H9 (cell line): ENCODE measurements at regions not wholly inside any gene's neighbourhood (a gene's known extent, or its start where the extent isn't known, plus 50 kb on each side); places are given as distances from the start of the nearest gene placed in this dataset.
A peak's percentile ranks its signal among the peaks of the same experiment; 100 is the strongest.

Source experiments
- DNase-seq: peaks from one replicate; pipeline ENCODE4 v3.0.0-alpha.2; 2017
- H2AFZ ChIP-seq: one replicate; pipeline ENCODE4 v1.6.1; 2013; ENCODE audit warnings: mild to moderate bottlenecking, low read length, control low read depth, moderate library complexity
- H2AK5ac ChIP-seq: 2 replicates; pipeline ENCODE4 v1.6.1; 2013; ENCODE audit warnings: low read length, control low read depth, mixed read lengths; ENCODE audit not compliant: insufficient read length
- H2BK120ac ChIP-seq: one replicate; pipeline ENCODE4 v1.6.1; 2013; ENCODE audit warnings: low read depth, mild to moderate bottlenecking, low read length, control low read depth, inconsistent platforms; ENCODE audit not compliant: poor library complexity, severe bottlenecking
- H2BK12ac ChIP-seq: 2 replicates; pipeline ENCODE4 v1.6.1; 2013; ENCODE audit warnings: low read length, control low read depth, mixed read lengths, low read depth; ENCODE audit not compliant: insufficient read length
- H2BK15ac ChIP-seq: 2 replicates; pipeline ENCODE4 v1.6.1; 2013; ENCODE audit warnings: low read depth, low read length, control low read depth
- H2BK20ac ChIP-seq: one replicate; pipeline ENCODE4 v1.6.1; 2013; ENCODE audit warnings: low read depth, mild to moderate bottlenecking, low read length, control low read depth, inconsistent platforms; ENCODE audit not compliant: poor library complexity, severe bottlenecking
- H2BK5ac ChIP-seq: 2 replicates; pipeline ENCODE4 v1.6.1; 2013; ENCODE audit warnings: low read length, control low read depth, mixed read lengths; ENCODE audit not compliant: insufficient read length
- H3K14ac ChIP-seq: 2 replicates; pipeline ENCODE4 v1.6.1; 2013; ENCODE audit warnings: low read length, control low read depth; ENCODE audit not compliant: insufficient read depth
- H3K18ac ChIP-seq: 2 replicates; pipeline ENCODE4 v1.6.1; 2013; ENCODE audit warnings: low read depth, mild to moderate bottlenecking, mixed read lengths, low read length, control low read depth; ENCODE audit not compliant: insufficient read length
- H3K23ac ChIP-seq: 2 replicates; pipeline ENCODE4 v1.6.1; 2013; ENCODE audit warnings: low read length, control low read depth, mixed read lengths, low read depth; ENCODE audit not compliant: insufficient read length
- H3K23me2 ChIP-seq: 2 replicates; pipeline ENCODE4 v1.6.1; 2013; ENCODE audit warnings: low read depth, mild to moderate bottlenecking, mixed read lengths, low read length, control low read depth; ENCODE audit not compliant: insufficient read length, poor library complexity, severe bottlenecking
- H3K27ac ChIP-seq: 2 replicates; pipeline ENCODE4 v1.5.1; 2013; ENCODE audit warnings: low read length, control low read depth, mixed read lengths, low read depth; ENCODE audit not compliant: insufficient read length
- H3K27me3 ChIP-seq: 2 replicates; pipeline ENCODE4 v1.6.1; 2013; ENCODE audit warnings: low read length, control low read depth, inconsistent platforms; ENCODE audit not compliant: insufficient read depth
- H3K4ac ChIP-seq: 2 replicates; pipeline ENCODE4 v1.6.1; 2013; ENCODE audit warnings: low read depth, mild to moderate bottlenecking, control low read depth, inconsistent platforms, low read length, moderate library complexity
- H3K4me1 ChIP-seq: 2 replicates; pipeline ENCODE4 v1.6.1; 2013; ENCODE audit warnings: low read length, control low read depth, inconsistent platforms; ENCODE audit not compliant: insufficient read depth
- H3K4me2 ChIP-seq: 2 replicates; pipeline ENCODE4 v1.6.1; 2013; ENCODE audit warnings: low read length, control low read depth, mixed read lengths; ENCODE audit not compliant: insufficient read length, insufficient read depth
- H3K56ac ChIP-seq: 2 replicates; pipeline ENCODE4 v1.6.1; 2013; ENCODE audit warnings: low read depth, mild to moderate bottlenecking, mixed read lengths, low read length, control low read depth; ENCODE audit not compliant: insufficient read length
- H3K79me1 ChIP-seq: 2 replicates; pipeline ENCODE4 v1.6.1; 2013; ENCODE audit warnings: low read depth, mild to moderate bottlenecking, moderate library complexity, low read length, control low read depth, inconsistent platforms; ENCODE audit not compliant: insufficient read depth, poor library complexity, severe bottlenecking
- H3K79me2 ChIP-seq: 2 replicates; pipeline ENCODE4 v1.6.1; 2013; ENCODE audit warnings: low read length, control low read depth, inconsistent platforms; ENCODE audit not compliant: insufficient read depth
- H3K9ac ChIP-seq: 2 replicates; pipeline ENCODE4 v1.6.1; 2013; ENCODE audit warnings: low read length, control low read depth, mixed read lengths; ENCODE audit not compliant: insufficient read length; ENCODE audit errors: extremely low read depth
- H3K9me3 ChIP-seq: one replicate; pipeline ENCODE4 v1.6.1; 2013; ENCODE audit warnings: low read depth, low read length, inconsistent platforms; ENCODE audit not compliant: control insufficient read depth
- H3T11ph ChIP-seq: one replicate; pipeline ENCODE4 v1.6.1; 2013; ENCODE audit warnings: mild to moderate bottlenecking, low read length, control low read depth, inconsistent platforms
- H4K20me1 ChIP-seq: one replicate; pipeline ENCODE4 v1.6.1; 2013; ENCODE audit not compliant: control insufficient read depth, insufficient read length, insufficient read depth
- H4K5ac ChIP-seq: 2 replicates; pipeline ENCODE4 v1.6.1; 2013; ENCODE audit warnings: low read depth, mild to moderate bottlenecking, mixed read lengths, low read length, control low read depth; ENCODE audit not compliant: insufficient read length
- H4K8ac ChIP-seq: replicated peaks from 2 replicates; pipeline ENCODE4 v1.6.1; 2013; ENCODE audit warnings: low read length, control low read depth, mixed read lengths, low read depth; ENCODE audit not compliant: insufficient read length
- H4K91ac ChIP-seq: 2 replicates; pipeline ENCODE4 v1.6.1; 2013; ENCODE audit warnings: low read depth, mild to moderate bottlenecking, moderate library complexity, mixed read lengths, low read length, control low read depth; ENCODE audit not compliant: insufficient read length
- H3K27ac Mint-ChIP-seq, 3 experiments: 2 replicates in 2 of 3; 3 replicates in 1 of 3; pipeline ENCODE4 v1.8.0; 2020 to 2021; ENCODE audit warnings: mixed read lengths in 3 of 3, mild to moderate bottlenecking in 1 of 3, moderate library complexity in 1 of 3
- H3K27me3 Mint-ChIP-seq: 2 replicates; pipeline ENCODE4 v1.8.0; 2021; ENCODE audit warnings: low read depth, mild to moderate bottlenecking, moderate library complexity, mixed read lengths
- H3K36me3 Mint-ChIP-seq, 3 experiments: 2 replicates in 2 of 3; 3 replicates in 1 of 3; pipeline ENCODE4 v1.8.0; 2020 to 2021; ENCODE audit warnings: low read depth in 3 of 3, mixed read lengths in 3 of 3; ENCODE audit not compliant: insufficient read depth in 1 of 3
- H3K4me1 Mint-ChIP-seq, 2 experiments: 2 replicates each; pipeline ENCODE4 v1.8.0; 2020; ENCODE audit warnings: mixed read lengths in 2 of 2
- H3K4me3 Mint-ChIP-seq, 2 experiments: 2 replicates in 1 of 2; 3 replicates in 1 of 2; pipeline ENCODE4 v1.8.0; 2020 to 2021; ENCODE audit warnings: mild to moderate bottlenecking in 2 of 2, mixed read lengths in 2 of 2, moderate library complexity in 1 of 2
- H3K9me3 Mint-ChIP-seq, 2 experiments: 2 replicates in 1 of 2; 3 replicates in 1 of 2; pipeline ENCODE4 v1.8.0; 2020; ENCODE audit warnings: mild to moderate bottlenecking in 2 of 2, mixed read lengths in 2 of 2, moderate library complexity in 1 of 2
- WGBS: extraction: QIAGEN DNeasy Blood & Tissue Kit; methylation state at CpG from one replicate; pipeline ENCODE4 v1.1.7; 2013; ENCODE audit warnings: missing lambda C conversion rate, low lambda C conversion rate, mixed read lengths; ENCODE audit not compliant: insufficient read length; ENCODE audit errors: extremely low coverage; 5-methylcytosine and 5-hydroxymethylcytosine counted together
- TF ChIP-seq, protein P1 (sequence below): fragments of 200-600 bp; sonication (generic); conservative IDR thresholded peaks from 3 replicates; pipeline ENCODE4 v1.8.0; 2021; ENCODE audit warnings: antibody characterized with exemption, mild to moderate bottlenecking

DNA sequence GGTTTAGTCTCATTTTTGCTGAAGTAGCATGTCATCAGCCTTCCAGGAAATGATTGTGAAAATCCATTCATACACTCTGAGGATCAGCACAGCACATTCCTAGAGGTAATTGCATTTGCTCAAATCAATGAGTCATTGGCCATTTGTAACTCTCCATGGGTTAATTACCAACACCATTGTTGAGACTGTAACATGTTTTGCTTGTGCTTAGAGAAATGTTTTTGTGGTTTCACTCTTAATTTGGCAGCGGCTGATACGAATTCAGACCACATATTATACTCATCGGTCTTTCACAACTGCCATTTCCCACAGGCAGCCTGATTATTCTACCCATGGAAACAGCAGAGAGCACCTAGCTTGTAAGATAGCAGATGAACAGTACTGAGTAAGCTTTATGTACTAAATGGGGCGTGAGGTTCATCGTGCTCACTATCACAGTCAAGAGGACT is 110.3 kb downstream of the NHLRC3 start:
- H3K27ac ChIP-seq: no peak overlapping the region
- DNase-seq: no peak
- no peaks in the 10 kb centered on the region for H4K20me1 ChIP-seq
- no peak overlapping the region for H3K4me2 ChIP-seq
- H3K4ac ChIP-seq: no peak overlapping the region
- H2BK15ac ChIP-seq: no peak overlapping the region
- no CpG with 5 or more reads among the region's 5 CpGs for WGBS
- H3K79me2 ChIP-seq: no peaks in the 10 kb centered on the region
- no peak overlapping the region for H3K23ac ChIP-seq
- no peak overlapping the region for H3T11ph ChIP-seq
- H3K9ac ChIP-seq: no peak overlapping the region
- H3K27me3 ChIP-seq: no peaks in the 10 kb centered on the region
- H3K4me1 ChIP-seq: no peaks in the 10 kb centered on the region
- Mint-ChIP-seq H3K9me3 (peaks cover 0 to 4% of the 10 kb centered on the region in 2 experiments; a peak in 1 of 5 replicates), H3K27ac (no peak overlapping the region), H3K4me3 (no peak overlapping the region), H3K36me3 (peaks cover 0 to 5% (median 0%) of the 10 kb centered on the region in 3 experiments; a peak in 1 of 7 replicates), H3K27me3 (peaks cover 23% of the 10 kb centered on the region), H3K4me1 (peaks cover 2 to 4% of the 10 kb centered on the region in 2 experiments)
- no peak overlapping the region for H4K8ac ChIP-seq
- H2BK12ac ChIP-seq: no peak overlapping the region
- no peak overlapping the region for H2AK5ac ChIP-seq
- no peak overlapping the region for H3K18ac ChIP-seq
- no peak overlapping the region for H2BK120ac ChIP-seq
- no peaks in the 10 kb centered on the region for H3K23me2 ChIP-seq
- H3K14ac ChIP-seq: no peak overlapping the region
- no peaks in the 10 kb centered on the region for H3K79me1 ChIP-seq
- TF ChIP-seq, protein P1, sequence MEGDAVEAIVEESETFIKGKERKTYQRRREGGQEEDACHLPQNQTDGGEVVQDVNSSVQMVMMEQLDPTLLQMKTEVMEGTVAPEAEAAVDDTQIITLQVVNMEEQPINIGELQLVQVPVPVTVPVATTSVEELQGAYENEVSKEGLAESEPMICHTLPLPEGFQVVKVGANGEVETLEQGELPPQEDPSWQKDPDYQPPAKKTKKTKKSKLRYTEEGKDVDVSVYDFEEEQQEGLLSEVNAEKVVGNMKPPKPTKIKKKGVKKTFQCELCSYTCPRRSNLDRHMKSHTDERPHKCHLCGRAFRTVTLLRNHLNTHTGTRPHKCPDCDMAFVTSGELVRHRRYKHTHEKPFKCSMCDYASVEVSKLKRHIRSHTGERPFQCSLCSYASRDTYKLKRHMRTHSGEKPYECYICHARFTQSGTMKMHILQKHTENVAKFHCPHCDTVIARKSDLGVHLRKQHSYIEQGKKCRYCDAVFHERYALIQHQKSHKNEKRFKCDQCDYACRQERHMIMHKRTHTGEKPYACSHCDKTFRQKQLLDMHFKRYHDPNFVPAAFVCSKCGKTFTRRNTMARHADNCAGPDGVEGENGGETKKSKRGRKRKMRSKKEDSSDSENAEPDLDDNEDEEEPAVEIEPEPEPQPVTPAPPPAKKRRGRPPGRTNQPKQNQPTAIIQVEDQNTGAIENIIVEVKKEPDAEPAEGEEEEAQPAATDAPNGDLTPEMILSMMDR: no peak
- no peak overlapping the region for H3K56ac ChIP-seq
- H4K91ac ChIP-seq: no peak overlapping the region
- H3K9me3 ChIP-seq: no peaks in the 10 kb centered on the region
- H2AFZ ChIP-seq: peak overlapping the region; percentile 46
- H2BK5ac ChIP-seq: no peak overlapping the region
- H4K5ac ChIP-seq: no peak overlapping the region
- no peak overlapping the region for H2BK20ac ChIP-seq
